Mucosa of rectum (tissue), 2 donors: ENCODE measurements at regions not wholly inside any gene's neighbourhood (a gene's known extent, or its start where the extent isn't known, plus 50 kb on each side); places are given as distances from the start of the nearest gene placed in this dataset.

Experiments used
- H3K27ac ChIP-seq, 2 donors: one replicate each; pipeline ENCODE4 v1.7.0; 2013; ENCODE audit warnings: inconsistent platforms in 2 of 2, low read depth in 2 of 2, low read length in 2 of 2
- H3K27me3 ChIP-seq, 2 donors: one replicate each; pipeline ENCODE4 v1.7.0; 2013; ENCODE audit warnings: low read length in 2 of 2; ENCODE audit not compliant: control insufficient read depth in 2 of 2, insufficient read depth in 2 of 2
- H3K36me3 ChIP-seq, 2 donors: one replicate each; pipeline ENCODE4 v1.7.0; 2013; ENCODE audit warnings: low read length in 2 of 2; ENCODE audit not compliant: control insufficient read depth in 2 of 2, insufficient read depth in 2 of 2
- H3K4me1 ChIP-seq, 2 donors: one replicate each; pipeline ENCODE4 v1.7.0; 2013; ENCODE audit warnings: low read length in 2 of 2, mild to moderate bottlenecking in 1 of 2; ENCODE audit not compliant: control insufficient read depth in 2 of 2, insufficient read depth in 2 of 2
- H3K4me3 ChIP-seq, 2 donors: one replicate each; pipeline ENCODE4 v1.7.0; 2013; ENCODE audit warnings: low read length in 2 of 2
- H3K9ac ChIP-seq, 2 donors: one replicate each; pipeline ENCODE4 v1.7.0; 2013; ENCODE audit warnings: low read length in 2 of 2, low read depth in 1 of 2, mild to moderate bottlenecking in 1 of 2
- H3K9me3 ChIP-seq, 2 donors: one replicate each; pipeline ENCODE4 v1.7.0; 2013; ENCODE audit warnings: low read length in 2 of 2; ENCODE audit not compliant: control insufficient read depth in 2 of 2
- donor health status: healthy.
- donor health status: Normal muscosa, but diverticular disease.

- no peaks in the 10 kb centered on the region for H3K36me3 ChIP-seq
- H3K4me3 ChIP-seq = no peak overlapping the region
- no peaks in the 10 kb centered on the region for H3K4me1 ChIP-seq
- H3K27me3 ChIP-seq = no peaks in the 10 kb centered on the region
- no peak overlapping the region for H3K27ac ChIP-seq
- H3K9me3 ChIP-seq = no peaks in the 10 kb centered on the region
- H3K9ac ChIP-seq = no peak overlapping the region
These were observed 177.2 kb downstream of the BUB3 start for GRCh38 chr10:123331438-123331837.

DNA sequence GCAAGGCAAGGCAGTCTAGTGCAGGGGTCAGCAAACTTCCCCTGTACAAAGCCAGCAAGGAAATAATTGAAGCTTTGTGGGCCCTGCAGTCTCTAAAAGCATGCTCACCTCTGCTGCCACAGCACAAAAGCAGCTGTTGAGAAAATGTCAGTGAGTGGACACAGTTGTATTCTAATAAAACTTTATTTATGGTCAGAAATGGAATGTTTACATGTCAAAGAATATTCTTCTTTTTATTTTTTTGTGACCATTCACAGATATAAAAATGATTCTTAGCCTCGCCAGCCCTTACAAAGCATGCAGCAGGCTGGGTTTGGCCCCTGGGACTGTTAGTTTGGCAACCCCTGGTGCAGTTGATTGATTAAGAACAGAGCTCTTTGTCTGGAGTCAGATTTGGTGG is 192.4 kb downstream of the BUB3 start:
- H3K4me3 ChIP-seq = no peak overlapping the region
- peaks cover 0 to 1% of the 10 kb centered on the region in 2 donors for H3K27me3 ChIP-seq
- no peaks in the 10 kb centered on the region for H3K4me1 ChIP-seq
- no peaks in the 10 kb centered on the region for H3K36me3 ChIP-seq
- H3K9ac ChIP-seq = no peak overlapping the region
- no peak overlapping the region for H3K27ac ChIP-seq
- no peaks in the 10 kb centered on the region for H3K9me3 ChIP-seq

DNA sequence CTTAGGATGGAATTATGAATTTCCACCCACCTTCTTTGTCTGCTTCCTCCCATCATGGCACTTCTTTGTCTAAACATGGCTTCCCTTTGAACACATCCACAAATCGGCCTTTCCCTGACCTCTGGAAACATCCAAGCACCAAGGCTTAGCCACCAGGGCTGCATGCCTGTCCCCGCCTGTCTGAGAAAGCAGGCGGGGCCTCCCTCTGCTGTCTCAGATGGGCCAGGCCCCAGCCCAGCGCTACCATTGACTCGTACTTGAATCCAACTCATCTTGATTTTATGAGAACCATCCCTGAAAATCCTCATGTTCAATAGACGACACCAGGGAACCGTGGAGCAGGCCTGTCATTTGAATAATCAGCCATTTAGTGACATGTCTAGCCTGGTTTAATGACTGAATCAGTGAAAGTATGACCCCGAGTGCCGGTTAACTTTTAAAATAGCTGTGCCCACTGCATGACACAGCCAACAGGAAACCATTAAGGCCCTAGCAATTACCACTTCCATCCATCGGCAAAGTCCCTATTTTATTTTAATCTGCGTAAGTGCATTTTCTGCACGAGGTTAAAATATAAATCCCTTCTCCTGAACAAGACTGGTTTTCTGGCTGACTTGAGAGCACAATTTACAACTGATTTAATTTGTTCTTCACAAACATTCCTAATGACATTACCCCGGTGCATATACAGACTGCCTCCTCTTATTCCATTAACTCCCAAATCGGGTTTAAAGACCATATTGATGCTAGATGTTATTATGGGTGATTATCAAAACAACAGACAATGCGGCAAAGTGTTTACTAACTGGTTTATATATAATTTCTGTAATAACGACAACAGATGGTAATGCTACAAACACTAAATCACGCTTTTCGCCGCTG is 194.7 kb downstream of the BUB3 start:
- H3K4me1 ChIP-seq = no peaks in the 10 kb centered on the region
- H3K9me3 ChIP-seq = no peaks in the 10 kb centered on the region
- no peak overlapping the region for H3K9ac ChIP-seq
- H3K27ac ChIP-seq = no peak overlapping the region
- no peak overlapping the region for H3K4me3 ChIP-seq
- no peaks in the 10 kb centered on the region for H3K36me3 ChIP-seq
- H3K27me3 ChIP-seq = peaks cover 0 to 1% of the 10 kb centered on the region in 2 donors

- H3K36me3 ChIP-seq = no peaks in the 10 kb centered on the region
- peaks cover 0 to 3% of the 10 kb centered on the region in 2 donors for H3K27me3 ChIP-seq
- no peaks in the 10 kb centered on the region for H3K4me1 ChIP-seq
- no peak overlapping the region for H3K27ac ChIP-seq
- H3K9ac ChIP-seq = no peak overlapping the region
- H3K9me3 ChIP-seq = no peaks in the 10 kb centered on the region
- H3K4me3 ChIP-seq = no peak overlapping the region
These were observed 197.5 kb downstream of the BUB3 start for GRCh38 chr10:123351715-123352114.

- H3K27me3 ChIP-seq = peaks cover 0 to 2% of the 10 kb centered on the region in 2 donors
- H3K9me3 ChIP-seq = no peaks in the 10 kb centered on the region
- H3K4me3 ChIP-seq = no peak overlapping the region
- H3K36me3 ChIP-seq = no peaks in the 10 kb centered on the region
- H3K9ac ChIP-seq = no peak overlapping the region
- no peaks in the 10 kb centered on the region for H3K4me1 ChIP-seq
- H3K27ac ChIP-seq = no peak overlapping the region
These were observed 200.3 kb downstream of the BUB3 start for GRCh38 chr10:123354521-123354920.

GRCh38 chr10:123355748-123356481 is 201.7 kb downstream of the BUB3 start:
- no peak overlapping the region for H3K9ac ChIP-seq
- peaks cover 0 to 2% of the 10 kb centered on the region in 2 donors for H3K27me3 ChIP-seq
- H3K4me1 ChIP-seq = no peaks in the 10 kb centered on the region
- no peak overlapping the region for H3K27ac ChIP-seq
- H3K4me3 ChIP-seq = no peak overlapping the region
- H3K9me3 ChIP-seq = no peaks in the 10 kb centered on the region
- no peaks in the 10 kb centered on the region for H3K36me3 ChIP-seq

DNA sequence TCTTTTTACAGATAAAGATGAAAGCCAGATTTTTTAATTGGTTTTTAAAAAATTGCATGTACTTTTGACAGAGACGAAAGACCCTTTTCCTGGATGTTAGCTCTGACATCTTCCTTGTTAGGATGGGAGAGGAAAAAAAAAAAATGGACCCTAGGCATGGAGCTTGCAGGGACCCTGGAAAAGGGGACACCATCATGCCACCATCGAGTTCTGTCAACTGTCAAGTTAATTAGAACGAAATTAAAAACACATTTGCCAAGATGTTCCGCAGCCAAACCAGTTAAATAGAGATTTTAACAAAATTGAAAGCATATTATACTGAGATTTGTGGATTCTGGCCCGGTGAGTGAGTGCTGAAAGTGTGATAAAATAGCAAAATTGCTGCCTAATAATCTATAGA is 202.6 kb downstream of the BUB3 start:
- Histone ChIP-seq H3K36me3 (no peaks in the 10 kb centered on the region), H3K9me3 (no peaks in the 10 kb centered on the region), H3K4me3 (no peak overlapping the region), H3K4me1 (no peaks in the 10 kb centered on the region), H3K27me3 (peaks cover 0 to 2% of the 10 kb centered on the region in 2 donors), H3K9ac (no peak overlapping the region), H3K27ac (no peak overlapping the region)

- Histone ChIP-seq H3K27me3 (peaks cover 0 to 2% of the 10 kb centered on the region in 2 donors), H3K4me3 (no peak overlapping the region), H3K36me3 (no peaks in the 10 kb centered on the region), H3K4me1 (no peaks in the 10 kb centered on the region), H3K27ac (no peak overlapping the region), H3K9me3 (no peaks in the 10 kb centered on the region), H3K9ac (no peak overlapping the region)
These were observed 203.3 kb downstream of the BUB3 start for GRCh38 chr10:123357421-123357930.

DNA sequence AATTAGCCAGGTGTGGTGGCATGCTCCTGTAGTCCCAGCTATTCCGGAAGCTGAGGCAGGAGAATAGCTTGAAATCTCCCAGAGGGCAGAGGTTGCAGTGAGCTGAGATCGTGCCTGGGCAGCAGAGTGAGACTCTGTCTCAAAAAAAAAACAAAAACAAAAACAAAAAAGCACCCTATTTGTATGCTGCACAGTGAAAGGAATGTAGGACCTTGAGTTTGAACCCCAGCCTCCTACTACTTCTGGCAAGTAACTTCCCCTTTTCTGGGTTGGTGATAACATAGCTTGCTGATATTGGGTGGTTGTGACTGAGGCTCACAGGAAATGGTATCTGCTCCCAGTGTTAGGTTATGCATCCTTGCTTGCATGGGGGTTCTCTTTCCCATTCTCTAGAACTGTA is 205.3 kb downstream of the BUB3 start:
- H3K27me3 ChIP-seq = peaks cover 0 to 2% of the 10 kb centered on the region in 2 donors
- no peak overlapping the region for H3K4me3 ChIP-seq
- H3K9me3 ChIP-seq = no peaks in the 10 kb centered on the region
- no peaks in the 10 kb centered on the region for H3K36me3 ChIP-seq
- no peak overlapping the region for H3K27ac ChIP-seq
- H3K9ac ChIP-seq = no peak overlapping the region
- H3K4me1 ChIP-seq = no peaks in the 10 kb centered on the region

DNA sequence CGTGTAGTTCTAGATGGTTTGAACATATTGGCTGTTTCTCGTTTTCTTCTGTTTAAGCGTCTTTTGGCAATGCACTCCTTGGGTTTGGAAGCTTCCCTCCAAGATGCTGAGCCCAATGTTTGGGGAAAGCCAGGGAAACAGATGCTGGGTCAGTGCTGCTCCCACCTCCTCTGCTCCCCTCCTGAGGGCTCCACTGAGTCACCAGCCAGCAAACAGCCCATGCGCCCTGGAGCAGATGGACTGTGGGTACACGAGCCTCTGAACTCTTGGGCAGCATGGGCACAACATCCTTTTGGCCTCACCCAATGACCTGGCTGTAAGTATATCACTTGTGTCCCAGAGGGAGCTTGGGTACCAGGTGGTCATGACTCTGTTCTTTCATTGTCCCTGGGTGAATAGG is 207.6 kb downstream of the BUB3 start:
- Histone ChIP-seq H3K9ac (no peak overlapping the region), H3K27ac (no peak overlapping the region), H3K4me1 (no peaks in the 10 kb centered on the region), H3K9me3 (no peaks in the 10 kb centered on the region), H3K27me3 (no peaks in the 10 kb centered on the region), H3K36me3 (no peaks in the 10 kb centered on the region), H3K4me3 (no peak overlapping the region)
